Activated naive CD4-positive, alpha-beta T cell treated with anti-CD3 and anti-CD28 coated beads, Interleukin-2, amount 50 U/mL, for 16 hours (primary cell): ENCODE measurements at regions not wholly inside any gene's neighbourhood (a gene's known extent, or its start where the extent isn't known, plus 50 kb on each side); places are given as distances from the start of the nearest gene placed in this dataset.
"Not testable (repeated sequence)": the region's sequence is repeated elsewhere in the genome, so short reads cannot be mapped to it uniquely, and the experiment has no call there.

ENCODE experiments used
- DNase-seq: peaks from one replicate; pipeline ENCODE4 v3.0.0-alpha.2; 2020

GRCh38 chr4:159552979-159553768 lies 450.3 kb downstream of the RAPGEF2 start:
- no peak for DNase-seq

- DNase-seq, result no peak
Observed at GRCh38 chr4:159555873-159556272, 453.0 kb downstream of the RAPGEF2 start.

- DNase-seq, result no peak
Observed at GRCh38 chr4:159562366-159562765, 459.5 kb downstream of the RAPGEF2 start.

- DNase-seq, result no peak
Observed at GRCh38 chr4:159563257-159563656, 460.4 kb downstream of the RAPGEF2 start.

GRCh38 chr4:159564615-159565014 lies 461.7 kb downstream of the RAPGEF2 start:
- DNase-seq, result no peak

- DNase-seq, result no peak
Observed at GRCh38 chr4:159566786-159567185, 463.9 kb downstream of the RAPGEF2 start.

GRCh38 chr4:159577241-159577640 lies 474.4 kb downstream of the RAPGEF2 start:
- DNase-seq, result no peak

- DNase-seq, result no peak
Observed at GRCh38 chr4:159582685-159583084, 479.8 kb downstream of the RAPGEF2 start.

- DNase-seq, result no peak
Observed at GRCh38 chr4:159592898-159593556, 490.1 kb downstream of the RAPGEF2 start.

GRCh38 chr4:159593681-159594080 lies 490.8 kb downstream of the RAPGEF2 start:
- DNase-seq, result no peak

GRCh38 chr4:159594576-159594975 lies 491.7 kb downstream of the RAPGEF2 start:
- no peak for DNase-seq

- DNase-seq, result not testable (repeated sequence)
Observed at GRCh38 chr4:159595101-159595500, 492.2 kb downstream of the RAPGEF2 start.

- DNase-seq, result no peak
Observed at GRCh38 chr4:159598602-159599001, 495.7 kb downstream of the RAPGEF2 start.

GRCh38 chr4:159600061-159600460 lies 497.2 kb downstream of the RAPGEF2 start:
- DNase-seq, result no peak

- DNase-seq, result no peak
Observed at GRCh38 chr4:159604781-159605180, 501.9 kb downstream of the RAPGEF2 start.

- DNase-seq, result no peak
Observed at GRCh38 chr4:159606835-159607234, 504.0 kb downstream of the RAPGEF2 start.

GRCh38 chr4:159607809-159608208 lies 504.9 kb downstream of the RAPGEF2 start:
- no peak for DNase-seq

GRCh38 chr4:159608436-159608835 lies 505.6 kb downstream of the RAPGEF2 start:
- no peak for DNase-seq

- DNase-seq, result no peak
Observed at GRCh38 chr4:159632031-159632430, 529.2 kb downstream of the RAPGEF2 start.

GRCh38 chr4:159639671-159640323 lies 536.9 kb downstream of the RAPGEF2 start:
- DNase-seq, result no peak

- DNase-seq, result no peak
Observed at GRCh38 chr4:159649237-159649636, 546.4 kb downstream of the RAPGEF2 start.

- DNase-seq, result no peak
Observed at GRCh38 chr4:159652871-159653270, 550.0 kb downstream of the RAPGEF2 start.

GRCh38 chr4:159655547-159655946 lies 552.7 kb downstream of the RAPGEF2 start:
- no peak for DNase-seq

GRCh38 chr4:159669094-159669493 lies 566.2 kb downstream of the RAPGEF2 start:
- DNase-seq, result no peak
